B cell (primary cell): ENCODE measurements at regions not wholly inside any gene's neighbourhood (a gene's known extent, or its start where the extent isn't known, plus 50 kb on each side); places are given as distances from the start of the nearest gene placed in this dataset.

Source experiments
- ATAC-seq: fragments of 200-7000 bp; cut with Tn5 transposase; one replicate; pipeline ENCODE4 v1.10.0; 2021; ENCODE audit warnings: low read depth, mild to moderate bottlenecking, moderate number of reproducible peaks, moderate library complexity
- CTCF ChIA-PET: fragments of 350-600 bp; sonication (Branson Sonifier 250); formaldehyde crosslinking; loops from one replicate; lab custom pipeline; 2021; ENCODE audit warnings: antibody characterized with exemption, inconsistent platforms; lab: Charles Lee
- POLR2A ChIA-PET: fragments of 350-600 bp; sonication (Branson Sonifier 250); formaldehyde crosslinking; loops from one replicate; lab custom pipeline; 2021; ENCODE audit warnings: antibody characterized with exemption; lab: Charles Lee
- DNase-seq: peaks from one replicate; pipeline ENCODE4 v3.0.0; 2013
- H2AFZ ChIP-seq: 2 replicates; pipeline ENCODE4 v1.6.1; 2012; ENCODE audit warnings: mild to moderate bottlenecking, low read depth, low read length; ENCODE audit not compliant: insufficient read depth, poor library complexity, severe bottlenecking
- H3K27ac ChIP-seq, 2 donors: 1 replicate in 1 of 2; 2 replicates in 1 of 2; pipeline ENCODE4 v1.5.1; 2012 to 2013; ENCODE audit warnings: low read length in 2 of 2, mild to moderate bottlenecking in 2 of 2, moderate library complexity in 1 of 2
- H3K27me3 ChIP-seq, 4 experiments: fragments of 200-600 bp in 1 of 4; sonication (generic) in 1 of 4; replicated peaks in 1 of 4; 1 replicate in 2 of 4; 2 replicates in 2 of 4; pipeline versions ENCODE4 v1.6.1 to v1.7.0; 2013 to 2016; ENCODE audit warnings: low read length in 3 of 4, mild to moderate bottlenecking in 2 of 4, mixed read lengths in 1 of 4, moderate library complexity in 1 of 4; ENCODE audit not compliant: insufficient read depth in 4 of 4, control insufficient read depth in 3 of 4; ENCODE audit errors: control extremely low read depth in 1 of 4
- H3K36me3 ChIP-seq, 2 experiments: replicated peaks in 1 of 2; 1 replicate in 1 of 2; 2 replicates in 1 of 2; pipeline versions ENCODE4 v1.6.1 to v1.7.1; 2013; ENCODE audit warnings: low read length in 1 of 2; ENCODE audit not compliant: insufficient read depth in 2 of 2, control insufficient read depth in 1 of 2; ENCODE audit errors: control extremely low read depth in 1 of 2, extremely low read depth in 1 of 2
- H3K4me1 ChIP-seq, 2 donors: fragments of 200-600 bp in 1 of 2; sonication (generic) in 1 of 2; 1 replicate in 1 of 2; 2 replicates in 1 of 2; pipeline versions ENCODE4 v1.5.1 to v1.6.1; 2013 to 2017; ENCODE audit warnings: low read length in 2 of 2; ENCODE audit not compliant: control insufficient read depth in 2 of 2, insufficient read depth in 2 of 2
- H3K4me2 ChIP-seq: replicated peaks from 2 replicates; pipeline ENCODE3; 2012; ENCODE audit warnings: mild to moderate bottlenecking, low read depth, low read length; ENCODE audit not compliant: poor library complexity, severe bottlenecking
- H3K4me3 ChIP-seq, 5 experiments: fragments of 200-600 bp in 1 of 5; sonication (generic) in 1 of 5; 1 replicate in 3 of 5; 2 replicates in 2 of 5; pipeline versions ENCODE4 v1.5.1 to v1.7.0; 2011 to 2016; ENCODE audit warnings: low read length in 4 of 5, mild to moderate bottlenecking in 4 of 5, low read depth in 2 of 5, control low read depth in 1 of 5, moderate library complexity in 1 of 5; ENCODE audit not compliant: insufficient read depth in 1 of 5; ENCODE audit errors: control extremely low read depth in 1 of 5, extremely low read depth in 1 of 5
- H3K79me2 ChIP-seq: fragments of 200-600 bp; sonication (generic); one replicate; pipeline ENCODE4 v1.6.0; 2016; ENCODE audit warnings: low read length; ENCODE audit not compliant: control insufficient read depth, insufficient read depth
- H3K9ac ChIP-seq: fragments of 200-600 bp; sonication (generic); 2 replicates; pipeline ENCODE4 v1.6.1; 2017; ENCODE audit warnings: mild to moderate bottlenecking, low read length, moderate library complexity
- H3K9me3 ChIP-seq, 3 donors: one replicate each; pipeline versions ENCODE4 v1.6.1 to v1.7.1; 2013; ENCODE audit warnings: low read length in 2 of 3; ENCODE audit not compliant: control insufficient read depth in 2 of 3, insufficient read depth in 1 of 3; ENCODE audit errors: control extremely low read depth in 1 of 3
- H4K20me1 ChIP-seq: 2 replicates; pipeline ENCODE4 v1.6.0; 2012; ENCODE audit warnings: mild to moderate bottlenecking, low read length; ENCODE audit not compliant: insufficient read depth, control insufficient read depth, poor library complexity, severe bottlenecking
- H3K27ac Mint-ChIP-seq: one replicate; pipeline ENCODE4 v1.8.0; 2021; ENCODE audit warnings: mixed read lengths
- H3K27me3 Mint-ChIP-seq: one replicate; pipeline ENCODE4 v1.8.0; 2021; ENCODE audit warnings: mixed read lengths
- H3K4me1 Mint-ChIP-seq: one replicate; pipeline ENCODE4 v1.8.0; 2021; ENCODE audit warnings: mixed read lengths
- H3K4me3 Mint-ChIP-seq: one replicate; pipeline ENCODE4 v1.8.0; 2021; ENCODE audit warnings: mixed read lengths
- H3K9me3 Mint-ChIP-seq: one replicate; pipeline ENCODE4 v1.8.0; 2022; ENCODE audit warnings: mixed read lengths; ENCODE audit not compliant: insufficient read depth
- CTCF ChIP-seq: fragments of 200-600 bp; IDR thresholded peaks from one replicate; pipeline ENCODE4 v1.8.0; 2022; ENCODE audit warnings: antibody characterized with exemption, mild to moderate bottlenecking
- EZH2 ChIP-seq: IDR thresholded peaks from 2 replicates; pipeline ENCODE4 v1.6.1; 2012; ENCODE audit warnings: borderline replicate concordance, low read depth, mild to moderate bottlenecking, moderate library complexity, low read length; ENCODE audit not compliant: insufficient read depth, poor library complexity, severe bottlenecking
- WGBS: methylation state at CpG from one replicate; pipeline ENCODE4 v1.1.5; 2013; ENCODE audit warnings: missing lambda C conversion rate; ENCODE audit not compliant: insufficient coverage; 5-methylcytosine and 5-hydroxymethylcytosine counted together
- intact Hi-C: fragments of 100-400 bp; cut with micrococcal nuclease; formaldehyde crosslinking; loops from one replicate; pipeline ENCODE4 v1.10.0; 2022

DNA sequence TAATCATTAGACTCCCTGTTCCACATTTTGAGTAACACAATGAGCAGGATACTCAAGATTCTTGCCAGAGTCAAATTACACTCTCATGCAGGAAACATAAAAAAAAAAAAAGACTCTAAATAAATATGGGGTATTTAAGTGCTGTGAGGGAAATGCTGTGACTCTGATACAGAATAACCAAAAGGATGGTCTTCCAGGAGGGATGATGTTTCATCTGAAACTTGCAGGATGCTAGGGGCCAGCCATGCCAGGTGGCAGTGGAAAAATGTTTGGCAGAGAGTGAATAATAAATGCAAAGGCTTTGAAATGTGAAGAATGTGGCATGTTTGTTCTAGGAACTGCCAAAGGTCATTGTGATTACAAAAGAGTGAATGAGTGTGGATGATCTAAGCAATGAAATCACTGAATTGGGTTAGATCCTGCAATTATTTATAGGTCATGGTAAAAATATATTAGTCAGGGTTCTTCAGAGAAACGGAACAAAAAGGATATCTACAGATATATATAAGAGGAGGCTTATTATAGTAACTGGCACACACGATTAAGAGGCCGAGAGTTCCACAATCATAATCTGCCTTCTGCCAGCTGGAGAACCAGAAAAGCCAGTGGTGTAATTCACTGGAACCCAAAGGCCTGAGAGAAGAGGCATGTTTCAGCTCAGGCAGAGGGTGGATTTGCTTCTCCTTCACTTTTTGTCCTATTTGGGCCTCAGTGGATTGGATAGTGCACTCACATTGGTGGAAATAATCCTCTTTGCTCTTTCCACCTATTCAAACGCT is 1832.8 kb upstream of the MIR17HG start:
- intact Hi-C loops: no loop called here
- Histone ChIP-seq H3K4me1 (no peaks in the 10 kb centered on the region), H3K27ac (no peak overlapping the region), H3K79me2 (no peaks in the 10 kb centered on the region), H3K4me2 (no peak overlapping the region), H3K9me3 (peaks cover 0 to 4% (median 0%) of the 10 kb centered on the region in 3 donors), H3K4me3 (no peak overlapping the region), H4K20me1 (no peaks in the 10 kb centered on the region), H3K36me3 (no peaks in the 10 kb centered on the region), H2AFZ (no peak overlapping the region), H3K27me3 (no peaks in the 10 kb centered on the region), H3K9ac (no peak overlapping the region)
- no peak overlapping the region for H3K4me3 Mint-ChIP-seq
- CTCF ChIA-PET: no interaction called here
- DNase-seq: no peak
- no peaks in the 10 kb centered on the region for H3K4me1 Mint-ChIP-seq
- POLR2A ChIA-PET: no interaction called here
- no peak for ATAC-seq
- TF ChIP-seq EZH2 (no peak), CTCF (no peak)
- H3K27me3 Mint-ChIP-seq: no peaks in the 10 kb centered on the region
- H3K9me3 Mint-ChIP-seq: peaks cover 6% of the 10 kb centered on the region
- WGBS: no CpG with 5 or more reads among the region's 4 CpGs
- no peak overlapping the region for H3K27ac Mint-ChIP-seq

- no peak overlapping the region for H3K4me3 ChIP-seq
- ATAC-seq: no peak
- POLR2A ChIA-PET: no interaction called here
- H2AFZ ChIP-seq: no peak overlapping the region
- H3K9ac ChIP-seq: no peak overlapping the region
- H3K79me2 ChIP-seq: no peaks in the 10 kb centered on the region
- H3K4me2 ChIP-seq: no peak overlapping the region
- peaks cover 0 to 4% (median 0%) of the 10 kb centered on the region in 3 donors for H3K9me3 ChIP-seq
- no peak overlapping the region for H3K27ac ChIP-seq
- H3K4me1 ChIP-seq: no peaks in the 10 kb centered on the region
- Mint-ChIP-seq H3K27ac (no peak overlapping the region), H3K4me3 (no peak overlapping the region), H3K27me3 (no peaks in the 10 kb centered on the region), H3K4me1 (no peaks in the 10 kb centered on the region), H3K9me3 (peaks cover 3% of the 10 kb centered on the region)
- no peaks in the 10 kb centered on the region for H4K20me1 ChIP-seq
- CTCF ChIA-PET: no interaction called here
- H3K27me3 ChIP-seq: no peaks in the 10 kb centered on the region
- no peaks in the 10 kb centered on the region for H3K36me3 ChIP-seq
- TF ChIP-seq CTCF (no peak), EZH2 (no peak)
- no peak for DNase-seq
- WGBS: no CpG with 5 or more reads among the region's 1 CpG
- intact Hi-C loops: no loop called here
Observed at GRCh38 chr13:89515948-89516347, 1831.5 kb upstream of the MIR17HG start.
